COLO829 (cell line): ENCODE measurements at regions not wholly inside any gene's neighbourhood (a gene's known extent, or its start where the extent isn't known, plus 50 kb on each side); places are given as distances from the start of the nearest gene placed in this dataset.
"Not testable (repeated sequence)": the region's sequence is repeated elsewhere in the genome, so short reads cannot be mapped to it uniquely, and the experiment has no call there.

Experiments
- DNase-seq: peaks from one replicate; pipeline ENCODE4 v3.0.0; 2012; ENCODE audit warnings: low spot score

DNA sequence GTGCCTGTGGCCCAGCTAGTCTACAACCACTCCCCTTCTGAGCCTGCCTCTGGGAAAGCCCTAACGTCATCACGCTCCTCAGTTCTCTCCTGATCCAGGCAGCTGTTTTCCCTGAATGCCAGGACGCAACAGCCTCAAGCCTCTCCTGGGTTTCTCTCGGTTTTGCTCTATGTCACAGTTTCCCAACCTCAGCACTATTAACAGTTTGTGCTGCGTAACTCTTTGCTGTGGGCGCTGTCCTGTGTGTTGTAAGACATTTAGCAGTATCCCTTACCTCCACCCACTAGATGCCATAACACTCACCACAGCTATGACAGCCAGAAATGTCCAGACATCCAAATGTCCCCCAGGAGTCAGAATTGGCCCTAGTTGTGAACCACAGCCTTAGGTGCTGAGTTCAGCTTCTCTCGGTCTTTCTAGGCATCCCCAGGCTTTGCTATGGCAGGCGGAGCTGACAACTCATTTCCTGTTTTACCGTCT, 226.3 kb upstream of the NPVF start:
- DNase-seq: no peak

DNA sequence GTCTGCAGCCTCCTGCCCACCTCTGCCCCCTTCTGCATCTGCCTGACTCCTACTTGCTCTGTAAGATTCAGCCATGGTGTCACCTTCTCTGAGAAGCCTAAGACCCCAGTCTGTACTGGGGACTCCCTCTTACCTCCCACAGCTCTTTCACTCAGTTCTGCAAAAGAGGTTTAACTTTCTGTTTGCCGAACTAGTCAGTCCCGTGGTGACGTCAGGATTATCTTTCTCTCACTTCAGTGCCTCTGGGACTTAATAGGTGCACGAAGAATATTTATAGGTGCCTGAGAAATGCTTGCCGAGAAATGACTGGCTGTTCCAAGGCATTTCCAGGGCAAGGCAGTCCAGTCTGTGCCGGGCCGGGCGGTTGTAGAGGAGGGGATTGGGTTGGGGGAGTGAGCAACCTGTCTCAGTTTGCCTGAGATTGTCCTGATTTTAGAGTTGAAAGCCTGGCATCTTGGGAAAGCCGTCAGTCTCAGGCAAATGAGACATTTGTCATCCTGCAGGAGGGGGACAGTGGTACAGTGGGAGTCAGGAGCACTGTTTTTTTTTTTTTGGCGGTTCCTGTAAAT, 227.5 kb upstream of the NPVF start:
- no peak for DNase-seq

DNA sequence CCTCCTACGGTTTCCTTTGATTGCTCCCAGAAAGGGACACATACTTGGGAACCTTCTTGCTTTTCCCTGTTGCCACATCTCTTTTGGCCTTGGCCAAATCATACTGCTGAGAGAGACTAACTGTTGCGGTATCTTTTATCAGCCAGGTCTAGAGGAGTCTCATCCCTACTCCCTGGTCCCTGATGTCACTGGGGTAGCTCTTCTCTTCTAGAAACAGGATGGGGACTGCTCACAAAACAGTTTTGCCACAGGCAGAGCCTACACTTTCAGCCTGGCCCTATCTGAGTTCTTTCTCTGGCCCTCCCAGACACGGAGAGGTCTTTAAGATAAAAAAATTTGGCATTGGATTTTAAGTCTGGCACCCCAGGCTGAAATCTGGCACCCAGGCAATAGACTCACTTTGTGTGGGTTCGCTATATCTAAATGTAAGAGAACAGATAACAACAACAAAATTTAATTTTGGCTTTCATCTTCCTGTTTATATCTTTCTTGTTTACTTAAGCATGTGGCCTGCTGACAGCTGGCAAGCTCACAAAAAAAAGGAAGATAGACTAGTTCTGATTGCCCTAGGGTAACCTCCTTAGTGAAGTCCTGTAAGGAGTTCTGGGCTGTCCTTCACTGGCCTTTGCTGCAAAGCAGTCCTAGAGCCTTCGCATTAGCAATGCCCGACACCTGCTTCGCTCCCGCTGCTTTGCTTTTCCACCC, 228.3 kb upstream of the NPVF start:
- no peak for DNase-seq

DNA sequence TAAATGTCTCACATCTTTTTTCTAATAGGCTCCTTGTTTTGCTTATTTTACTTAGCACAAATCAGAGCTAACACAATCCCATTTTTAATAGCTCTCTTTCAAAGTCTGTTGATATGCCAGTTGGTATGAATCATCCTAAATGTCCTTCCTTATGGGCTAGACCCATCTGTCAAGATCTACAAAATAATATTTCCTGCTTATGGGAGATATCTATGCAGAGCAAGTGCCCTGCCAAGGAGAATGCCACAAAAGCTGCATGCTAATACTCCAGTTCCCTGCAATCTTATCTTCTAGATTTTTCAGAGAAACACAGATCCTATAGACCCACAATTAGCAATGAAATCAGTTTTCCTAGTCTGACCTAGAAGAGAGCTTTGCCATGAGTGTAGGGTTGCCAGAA, 230.8 kb upstream of the NPVF start:
- no peak for DNase-seq

DNA sequence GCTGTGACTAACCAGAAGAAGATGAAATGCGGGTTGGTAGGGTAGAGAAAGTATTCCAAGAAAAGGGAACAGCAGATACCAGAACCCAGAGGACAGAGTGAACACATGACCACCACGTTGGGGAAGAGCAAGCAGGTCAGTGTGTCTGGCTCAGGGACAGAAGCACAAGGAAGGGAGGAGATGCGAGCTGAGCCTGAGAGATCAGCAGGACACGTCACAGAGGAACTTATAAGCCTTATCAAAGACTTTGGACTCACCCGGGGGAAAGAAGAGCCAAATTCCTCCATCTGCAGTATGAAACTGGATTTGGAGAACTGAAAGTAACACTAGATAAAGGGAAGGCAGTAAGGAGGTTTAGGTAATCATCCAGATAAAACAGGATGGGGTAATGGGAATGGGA, 232.1 kb upstream of the NPVF start:
- no peak for DNase-seq

DNA sequence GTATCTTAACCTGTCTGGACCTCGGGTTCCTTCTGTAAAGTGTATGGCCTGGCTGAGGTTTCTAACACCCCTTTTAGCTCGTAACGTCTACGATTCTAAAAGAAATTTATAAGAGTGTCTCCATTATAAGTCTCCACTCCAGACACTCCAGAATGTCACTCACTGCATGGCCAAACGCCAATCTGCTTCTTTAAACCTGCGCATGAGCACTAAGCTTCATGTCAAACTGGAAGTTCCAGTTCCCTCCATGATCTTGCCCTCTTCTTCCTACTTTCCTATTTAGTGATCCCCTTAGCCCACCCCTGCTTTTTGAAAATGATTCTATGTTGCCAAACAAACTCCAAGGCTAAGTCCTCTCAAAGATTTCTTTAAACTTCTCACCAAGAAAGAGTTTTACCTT, 241.4 kb upstream of the NPVF start:
- no peak for DNase-seq

DNA sequence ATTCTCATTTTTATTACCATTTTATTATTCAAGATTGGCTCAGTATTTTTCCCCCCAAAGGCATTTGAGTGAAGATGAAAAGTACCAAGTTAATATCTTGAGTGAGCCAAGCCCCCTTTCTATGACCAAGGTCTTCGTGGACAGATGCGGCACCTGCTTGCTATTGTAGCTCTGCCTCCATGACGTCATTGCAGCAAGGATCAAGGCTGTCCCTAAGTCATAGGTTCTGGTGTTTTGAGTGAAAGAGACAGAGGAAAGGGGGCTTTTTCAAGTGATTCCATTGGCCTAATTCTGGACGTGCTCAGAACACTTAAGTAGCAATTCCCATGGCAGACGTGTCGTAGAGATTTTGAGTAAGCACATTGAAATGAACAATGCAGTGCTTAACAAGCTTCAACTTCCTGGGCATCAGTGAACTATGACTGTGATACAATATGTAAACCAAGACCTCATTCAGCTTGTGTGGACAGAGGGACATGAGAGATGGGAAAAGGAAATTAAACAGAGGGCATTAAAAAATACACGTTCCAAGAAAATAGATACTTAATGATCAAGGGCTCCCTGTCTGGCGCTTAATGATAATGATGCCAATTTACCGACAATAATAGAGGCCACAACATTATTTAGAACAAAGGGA, 248.7 kb upstream of the NPVF start:
- no peak for DNase-seq

DNA sequence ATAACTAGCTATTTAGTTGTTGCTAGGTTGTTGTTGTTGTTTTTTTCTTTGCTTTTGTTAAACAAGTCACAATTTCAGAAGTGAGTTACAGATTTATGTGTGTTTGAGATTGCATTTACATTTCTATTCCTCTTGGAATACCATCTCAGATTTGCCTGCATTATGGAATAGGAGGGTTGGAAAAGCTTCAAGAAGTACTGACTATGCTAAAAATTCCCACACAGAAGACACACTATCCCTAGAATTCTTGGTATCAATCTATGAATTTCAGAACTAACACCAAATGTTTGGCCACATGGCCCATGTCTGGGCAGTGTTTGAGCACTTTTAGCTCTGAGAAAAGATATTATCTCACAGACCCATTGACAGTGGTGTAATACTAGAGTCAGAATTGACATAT, 249.9 kb upstream of the NPVF start:
- not testable (repeated sequence) for DNase-seq

DNA sequence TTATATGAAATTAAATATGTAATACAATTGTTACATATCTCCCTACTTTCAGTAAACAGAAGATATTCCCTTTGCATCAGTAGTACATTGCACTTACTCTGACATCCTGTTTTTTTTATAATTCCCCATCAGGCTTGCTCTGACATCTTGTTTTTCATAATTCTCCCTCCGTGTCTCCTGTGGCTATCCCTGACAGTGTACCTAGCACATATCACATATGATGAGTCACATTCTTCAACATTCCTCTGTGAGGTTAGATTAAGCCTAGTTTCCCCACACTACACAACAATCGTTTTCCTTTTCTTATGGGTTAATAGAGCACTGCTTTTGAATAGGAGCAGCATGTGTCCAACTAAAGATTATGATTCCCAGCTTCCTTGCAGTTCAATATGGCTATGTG, 250.6 kb upstream of the NPVF start:
- no peak for DNase-seq

DNA sequence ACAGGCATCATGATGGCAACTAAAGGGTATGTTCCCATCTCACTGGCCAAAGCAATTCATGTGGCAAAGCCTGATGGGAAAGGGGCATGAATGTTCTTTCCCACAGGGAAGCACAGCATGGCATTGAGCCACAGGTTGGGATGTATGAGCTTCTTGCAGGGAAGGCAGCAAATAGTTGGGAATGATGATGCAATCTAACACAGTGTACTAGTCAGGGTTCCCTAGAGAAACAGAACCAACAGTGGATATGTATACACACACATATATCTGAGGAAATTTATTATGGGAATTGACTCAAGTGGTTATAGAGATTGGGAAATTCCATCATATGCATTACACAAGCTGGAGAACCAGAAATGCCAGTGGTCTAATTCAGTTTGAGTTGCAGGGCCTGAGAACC, 253.6 kb upstream of the NPVF start:
- DNase-seq: no peak

DNA sequence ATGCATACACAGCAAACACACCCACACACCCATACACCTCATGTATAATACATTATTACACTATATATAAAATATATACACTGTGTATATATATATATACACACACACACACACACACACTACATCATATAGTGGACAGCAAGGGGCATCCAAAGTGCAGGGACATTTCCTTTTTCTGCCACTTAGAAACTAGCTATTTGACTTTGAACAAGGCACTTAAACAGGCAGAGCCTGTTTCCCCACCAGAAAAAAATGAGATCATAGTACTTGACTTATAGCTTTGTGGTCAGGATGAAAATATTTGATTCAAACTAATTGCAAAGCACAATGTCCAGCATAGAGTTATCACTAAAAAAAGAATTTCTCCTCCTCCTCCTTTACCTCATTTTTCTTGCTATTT, 254.3 kb upstream of the NPVF start:
- DNase-seq: no peak

DNA sequence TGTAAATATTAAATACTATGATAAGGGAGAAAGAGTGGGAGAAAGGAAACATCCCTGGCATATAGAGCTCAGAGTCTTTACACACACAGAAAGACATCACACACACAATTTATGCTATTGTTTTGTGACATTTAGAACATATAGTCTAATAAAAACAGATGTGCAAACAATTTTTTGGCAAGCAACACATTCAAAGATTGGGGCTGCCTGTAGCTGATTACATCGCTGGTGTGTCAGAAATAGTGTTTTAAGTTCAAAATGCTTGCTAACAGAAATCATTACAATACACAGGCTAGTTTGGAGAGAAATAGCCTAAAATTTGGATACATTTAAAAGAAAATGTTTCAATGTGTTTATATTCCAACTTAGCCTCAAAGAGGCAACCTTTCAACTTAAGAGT, 256.7 kb upstream of the NPVF start:
- no peak for DNase-seq

DNA sequence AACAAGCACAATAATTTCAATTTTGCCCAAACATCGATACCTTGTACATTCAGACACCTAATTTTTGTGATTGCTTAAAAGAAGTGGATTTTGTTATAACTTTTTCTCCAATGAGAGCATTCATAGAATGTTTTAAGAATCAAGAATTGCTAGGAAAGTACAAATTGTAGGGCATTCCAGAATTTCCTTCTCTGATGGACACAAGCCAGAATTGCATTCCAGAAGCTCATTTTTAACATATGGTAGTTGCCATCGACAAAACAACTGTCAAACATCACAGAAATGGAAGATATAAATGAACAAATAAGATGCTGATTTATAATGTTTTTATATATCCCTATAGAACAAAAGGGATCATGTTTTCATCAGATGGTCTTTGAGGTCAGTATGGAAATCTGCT, 258.4 kb upstream of the NPVF start:
- DNase-seq: no peak

DNA sequence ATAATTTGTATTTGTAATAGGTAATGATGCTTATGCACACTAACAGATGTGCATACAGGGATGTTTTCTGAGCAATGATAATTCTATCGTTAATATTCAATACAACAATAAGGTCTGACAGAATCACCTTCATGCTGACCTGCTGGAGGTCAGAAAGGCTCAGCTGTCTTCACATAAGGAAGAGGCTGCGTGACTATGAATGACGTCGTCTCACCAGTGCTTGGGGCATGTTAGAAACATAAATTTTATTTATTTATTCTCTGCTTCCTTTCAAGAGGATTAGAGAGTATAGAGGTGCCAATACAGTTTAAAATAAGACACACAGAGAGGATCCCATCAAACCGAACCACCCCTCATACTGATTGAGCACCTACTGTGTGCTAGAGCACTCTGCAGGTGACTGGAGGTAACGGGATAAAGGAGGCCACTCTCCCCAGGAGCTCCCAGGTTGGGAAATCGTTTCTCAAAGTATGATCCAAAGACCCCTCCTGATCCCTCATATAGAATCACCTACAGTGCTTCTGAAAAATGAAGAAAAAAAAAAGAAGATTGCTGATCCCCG, 265.6 kb upstream of the NPVF start:
- no peak for DNase-seq

DNA sequence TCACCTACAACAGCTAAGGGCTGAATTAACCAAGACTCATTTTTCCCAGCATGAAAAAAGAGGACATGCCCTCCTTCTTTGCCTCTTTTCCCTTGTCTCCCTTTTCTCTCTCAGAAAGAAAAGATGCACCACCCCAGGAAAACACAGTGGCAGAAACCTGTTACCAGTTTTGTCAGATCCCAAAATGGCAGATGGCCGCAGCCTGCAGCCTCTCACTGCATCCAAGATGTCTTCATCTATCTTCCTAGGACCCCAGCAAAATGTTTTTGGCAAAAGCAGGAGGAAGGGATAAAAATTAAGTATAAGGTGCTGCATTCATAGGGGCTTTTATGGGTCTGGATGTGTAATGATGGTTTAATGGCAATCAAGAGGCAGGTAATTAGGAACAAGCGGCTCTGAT, 266.6 kb upstream of the NPVF start:
- DNase-seq: no peak

DNA sequence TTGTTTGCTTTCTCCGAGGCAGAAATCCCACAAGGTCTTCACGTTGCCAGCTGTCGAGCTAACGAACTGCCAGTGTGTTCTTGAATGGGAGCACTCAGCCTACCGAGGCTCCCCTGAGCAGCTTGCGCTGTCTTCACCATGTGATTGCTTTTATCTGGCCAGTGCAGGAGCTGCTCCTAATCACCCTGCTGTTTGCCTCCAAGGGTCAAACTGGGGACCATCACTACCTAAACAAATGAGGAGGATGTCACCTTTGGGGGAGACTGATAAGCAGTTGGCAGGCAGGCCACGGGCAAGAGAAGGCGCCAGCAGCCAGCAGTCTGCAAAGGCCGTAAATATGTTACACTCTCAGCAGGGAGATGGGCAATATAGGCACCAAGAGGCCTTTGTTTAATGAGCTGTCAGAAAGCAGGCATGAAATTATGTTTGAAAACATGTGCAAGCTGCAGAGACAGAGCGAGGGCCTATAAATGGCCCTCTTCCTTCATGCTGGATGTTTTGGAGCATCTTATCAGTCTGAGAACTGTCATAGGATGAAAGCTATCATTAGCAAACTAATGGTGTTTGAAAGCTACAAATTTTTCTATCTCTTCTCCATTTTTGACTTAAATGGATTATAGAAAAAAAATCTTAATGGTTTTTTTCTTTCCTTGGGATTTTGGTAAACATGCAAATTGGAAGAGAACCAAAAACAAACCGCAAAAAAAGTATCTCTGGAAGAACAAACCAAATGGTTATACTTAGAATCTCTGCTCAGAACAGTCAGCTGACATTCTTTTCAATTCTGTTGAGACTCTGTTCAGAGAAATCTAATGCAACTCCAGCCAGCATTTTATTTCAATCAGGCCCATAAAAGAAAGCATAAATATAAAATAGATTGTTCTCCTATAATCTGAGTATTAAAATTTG, 267.3 kb upstream of the NPVF start:
- no peak for DNase-seq

DNA sequence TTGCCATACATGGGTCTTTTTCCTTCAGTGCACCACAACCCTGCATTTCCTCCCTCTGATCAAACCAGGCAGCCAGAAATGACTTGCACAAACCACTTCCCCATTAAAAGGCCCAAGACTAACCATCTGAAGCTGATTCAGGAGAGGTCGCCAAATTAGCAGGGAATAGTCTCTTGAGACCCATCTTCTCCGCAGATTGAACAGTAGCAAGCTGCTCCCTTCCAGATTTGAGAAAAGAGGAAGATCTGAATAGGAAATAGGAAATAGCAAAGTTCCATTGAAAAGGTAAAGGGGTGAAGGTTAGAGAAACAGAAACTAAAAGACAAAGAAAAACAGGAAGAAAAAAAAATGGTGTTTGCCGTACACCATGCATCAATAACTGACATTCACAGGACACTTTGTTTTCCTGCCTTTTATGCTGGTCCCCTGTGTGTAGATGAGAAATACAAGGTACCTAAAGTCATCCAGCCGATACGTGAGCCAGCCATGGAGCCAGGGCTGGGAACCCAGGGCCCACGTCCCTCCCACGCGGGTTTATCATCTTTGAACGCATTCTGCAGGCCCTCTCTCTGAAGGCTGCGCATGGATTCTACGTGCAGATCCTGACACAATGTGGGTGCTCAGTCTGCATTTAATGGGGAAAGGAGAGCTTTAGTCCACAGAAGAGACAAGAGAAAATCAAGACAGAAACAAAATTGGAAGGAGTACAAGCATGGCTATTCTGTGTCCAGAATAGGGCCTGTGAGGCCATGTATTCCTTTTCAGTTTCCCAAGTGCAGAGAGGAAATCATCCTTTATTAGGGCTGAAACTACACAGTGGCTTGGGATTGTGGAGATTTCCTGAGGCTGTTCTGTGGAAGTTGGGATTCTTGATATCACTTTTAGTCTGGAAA, 268.4 kb upstream of the NPVF start:
- DNase-seq: no peak

DNA sequence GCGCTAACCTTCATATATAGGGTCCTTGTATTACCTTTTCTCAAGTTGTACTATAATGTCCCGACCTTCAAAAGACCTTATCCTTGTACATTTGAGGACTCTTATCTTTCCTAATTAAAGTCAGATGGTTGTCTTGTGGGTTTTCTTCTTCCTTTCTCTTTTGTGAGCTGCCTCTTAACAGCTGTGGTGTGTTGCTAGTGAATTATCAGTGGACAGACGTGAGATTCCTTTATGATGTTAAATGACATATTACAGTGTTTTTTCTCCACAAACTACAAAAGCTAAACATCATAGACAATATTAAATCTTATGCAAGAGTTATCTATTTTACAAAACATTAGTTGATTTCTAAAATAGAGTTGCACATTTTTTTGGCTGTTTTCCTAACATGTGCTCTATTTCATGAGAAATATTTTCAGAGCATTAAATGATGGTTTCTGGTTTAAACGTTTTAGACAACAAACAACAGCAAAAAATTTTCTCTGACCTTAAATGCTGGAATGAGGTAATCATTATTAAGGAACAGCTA, 272.2 kb upstream of the NPVF start:
- no peak for DNase-seq

DNA sequence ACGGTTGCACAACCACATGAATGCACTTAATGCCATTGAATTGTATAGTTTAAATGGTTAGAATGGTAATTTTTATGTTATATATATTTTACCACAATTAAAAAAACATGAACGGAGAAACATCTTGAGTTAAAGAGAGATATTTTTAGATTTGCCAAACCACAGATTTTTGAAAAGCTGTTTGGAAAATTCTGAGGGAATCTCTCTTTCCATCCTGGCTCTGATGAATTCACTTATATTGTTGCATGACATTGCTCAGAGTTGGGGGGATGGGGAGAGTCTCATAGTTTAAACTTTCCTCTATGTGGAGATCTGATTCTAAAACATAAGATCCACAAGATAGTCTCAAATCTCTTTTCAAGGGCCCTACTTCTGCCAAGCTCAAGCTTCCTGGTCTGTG, 275.0 kb upstream of the NPVF start:
- no peak for DNase-seq

DNA sequence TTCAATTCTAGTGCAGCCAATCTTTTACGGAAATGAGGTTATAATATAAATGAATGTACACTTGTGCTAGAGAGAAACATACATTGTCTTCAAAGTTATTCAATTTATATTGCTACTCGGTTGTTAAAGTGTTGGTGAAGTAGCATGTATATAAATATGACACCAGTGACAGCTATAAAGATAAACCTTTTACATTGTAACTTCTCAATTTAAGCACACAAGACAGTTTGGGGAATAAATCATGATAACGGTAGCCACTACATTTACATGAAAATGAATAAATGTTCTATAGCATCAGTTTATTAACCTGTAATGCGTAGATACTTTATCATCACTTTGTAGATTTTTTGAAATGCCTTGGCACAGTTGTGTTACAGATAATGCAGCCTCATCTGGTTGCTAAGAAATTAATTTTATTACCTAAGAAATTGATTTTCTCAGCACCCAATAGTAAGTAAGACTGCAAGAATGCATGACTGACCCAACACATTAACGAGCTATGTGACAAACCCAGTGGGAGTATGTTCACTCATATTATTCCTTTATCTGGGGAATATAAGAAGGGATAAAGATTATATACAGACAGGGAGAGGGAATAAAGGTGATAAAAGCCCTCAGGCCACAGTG, 283.9 kb upstream of the NPVF start:
- no peak for DNase-seq
